Dermis blood vessel endothelial cell (primary cell): ENCODE measurements at regions not wholly inside any gene's neighbourhood (a gene's known extent, or its start where the extent isn't known, plus 50 kb on each side); places are given as distances from the start of the nearest gene placed in this dataset.

ENCODE experiments used
- DNase-seq: peaks from one replicate; pipeline ENCODE4 v3.0.0; 2010

DNA sequence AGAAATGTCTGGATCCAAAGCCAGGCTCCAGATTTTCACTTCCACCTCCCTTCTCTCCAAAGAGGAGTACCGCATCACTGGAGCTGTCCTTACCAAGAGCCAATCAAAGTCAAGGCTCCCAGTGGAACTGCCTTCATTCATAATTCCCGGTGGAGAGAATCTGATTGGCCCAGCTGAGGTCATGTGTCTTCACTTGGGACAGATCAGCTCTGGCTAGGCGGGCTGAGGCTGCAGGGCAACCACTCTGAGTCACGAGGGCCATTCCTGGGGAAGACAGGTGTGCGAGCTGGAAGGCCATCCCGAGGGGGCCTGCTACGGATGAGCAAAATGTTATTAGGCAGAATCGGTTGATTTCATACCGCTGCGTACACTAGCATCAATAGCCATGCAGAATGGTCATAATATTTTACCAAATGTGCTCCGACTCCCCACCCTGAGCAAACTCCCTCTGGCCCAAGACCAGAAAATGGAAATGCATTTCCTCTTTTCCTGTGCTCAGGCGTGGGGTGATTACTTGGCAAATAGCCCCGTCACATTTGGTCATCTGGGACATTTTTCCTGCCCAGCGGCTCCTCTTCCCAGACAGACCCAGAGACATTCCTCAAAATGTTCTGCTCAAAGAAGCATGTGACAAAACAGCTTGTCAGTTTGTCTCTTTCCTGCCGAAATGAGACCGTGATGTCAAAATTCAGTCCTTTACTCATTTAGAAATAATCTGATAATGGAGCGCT is 111.1 kb downstream of the AIPL1 start:
- peak; percentile 76 for DNase-seq

DNA sequence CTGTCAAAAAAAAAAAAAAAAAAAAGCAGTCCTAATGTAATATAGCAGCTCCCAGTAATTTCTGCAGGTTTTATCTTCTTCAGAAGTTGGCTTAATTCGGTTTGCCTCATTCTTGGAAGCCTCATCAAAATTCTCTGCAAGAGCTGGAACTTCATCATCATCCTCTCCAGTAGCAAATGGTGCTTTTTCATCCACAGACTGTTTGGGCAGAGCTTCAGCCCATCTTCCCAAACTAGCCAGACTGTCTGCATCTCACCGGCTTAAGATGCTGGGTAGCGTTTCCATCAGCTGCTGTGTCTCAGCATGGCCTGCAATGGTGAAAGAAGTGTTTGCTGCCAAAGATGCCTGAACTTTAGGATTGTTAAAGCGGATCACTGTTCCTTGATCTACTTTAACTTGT is 112.6 kb downstream of the AIPL1 start:
- DNase-seq = no peak

DNA sequence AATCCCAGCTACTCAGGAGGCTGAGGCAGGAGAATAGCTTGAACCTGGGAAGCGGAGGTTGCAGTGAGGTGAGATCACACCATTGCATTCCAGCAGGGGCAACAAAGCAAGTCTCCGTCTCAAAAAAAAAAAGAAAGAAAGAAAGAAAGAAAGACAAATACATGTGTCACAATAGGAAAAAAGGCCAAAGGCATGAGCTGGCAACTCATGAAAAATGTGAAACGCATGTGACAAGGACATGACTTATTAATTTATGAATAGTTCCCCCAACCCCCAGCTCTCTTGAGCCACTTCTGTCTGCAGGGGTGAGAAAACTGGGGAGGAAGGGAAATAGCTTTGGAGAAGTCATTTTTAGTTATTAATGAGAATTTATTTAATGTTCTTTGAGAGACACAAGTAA is 120.6 kb downstream of the AIPL1 start:
- no peak for DNase-seq

GRCh38 chr17:6313835-6314234 is 121.1 kb downstream of the AIPL1 start:
- no peak for DNase-seq

DNA sequence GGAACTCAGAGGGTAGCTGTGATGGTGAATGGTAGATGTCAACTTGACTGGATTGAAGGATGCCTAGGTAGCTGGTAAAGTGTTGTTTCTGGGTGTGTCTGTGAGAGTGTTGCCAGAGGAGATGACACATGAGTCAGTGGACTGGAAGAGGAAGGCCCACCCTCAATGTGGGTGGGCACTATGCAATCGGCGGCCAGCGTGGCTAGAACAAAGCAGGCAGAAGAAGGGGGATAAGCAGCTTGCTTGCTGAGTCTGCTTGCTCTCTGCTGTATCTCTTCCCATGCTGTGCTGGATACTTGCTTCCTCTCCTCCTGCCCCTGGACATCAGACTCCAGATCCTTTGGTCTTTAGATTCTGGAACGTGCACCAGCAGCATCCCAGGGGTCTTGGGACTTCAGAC is 128.1 kb downstream of the AIPL1 start:
- no peak for DNase-seq

DNA sequence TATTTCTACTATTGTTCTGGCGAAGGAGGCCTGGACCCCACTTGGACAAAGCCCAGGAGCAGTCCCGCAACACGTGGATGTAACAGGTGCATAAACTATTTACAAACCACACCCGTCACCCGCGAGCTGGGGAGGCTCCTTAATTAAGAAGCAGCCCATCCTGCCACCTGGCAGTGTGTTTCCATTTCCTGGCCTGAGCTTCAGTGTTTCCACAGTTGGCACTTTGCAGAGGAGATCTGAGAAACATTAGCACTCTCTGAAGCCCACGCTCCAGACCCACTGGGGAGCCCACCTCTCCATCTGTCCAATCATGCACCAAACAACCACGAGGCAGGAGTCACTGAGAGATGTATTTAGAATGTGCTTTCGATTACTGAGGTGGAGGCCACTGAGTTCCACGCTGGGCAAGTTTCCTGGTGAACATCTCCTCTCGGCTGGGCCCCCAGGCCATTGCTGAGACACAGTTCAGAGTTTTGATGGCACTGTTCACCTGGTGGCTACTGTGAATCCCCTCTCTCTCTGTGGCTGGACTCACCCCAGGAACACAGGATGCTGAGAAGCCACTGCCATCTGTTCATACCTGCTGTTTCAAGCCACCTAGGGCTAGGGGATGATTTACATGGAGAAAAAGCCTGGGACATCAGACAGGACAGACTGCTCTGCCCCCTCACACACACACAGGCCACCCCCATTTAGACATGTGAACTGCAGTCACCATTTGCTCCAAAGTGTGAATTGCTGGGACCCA is 129.1 kb downstream of the AIPL1 start:
- DNase-seq = no peak

- DNase-seq = no peak
Observed at GRCh38 chr17:6304894-6305612, 129.9 kb downstream of the AIPL1 start.

- peak; percentile 60 for DNase-seq
Observed at GRCh38 chr17:6303664-6304063, 131.3 kb downstream of the AIPL1 start.

DNA sequence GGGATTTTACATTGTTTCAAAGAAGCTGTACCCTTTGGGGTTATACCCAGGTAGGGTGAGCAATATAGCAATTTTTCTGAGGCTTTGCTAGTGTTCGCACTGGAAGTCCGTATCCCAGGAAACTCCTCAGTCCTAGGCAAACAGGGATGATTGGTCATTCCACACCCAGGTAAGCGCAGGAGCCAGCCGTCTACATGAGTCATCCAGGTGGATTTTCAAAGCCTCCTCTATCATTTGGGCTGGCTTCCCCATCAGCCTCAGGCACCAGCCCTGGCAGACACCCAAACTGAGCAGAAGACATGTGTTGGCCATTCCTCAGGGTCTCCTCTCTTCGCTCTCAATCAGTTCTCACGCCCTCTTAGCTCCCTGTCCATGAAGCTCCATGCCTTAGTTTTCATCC is 135.6 kb downstream of the AIPL1 start:
- DNase-seq = no peak

- no peak for DNase-seq
Observed at GRCh38 chr17:6297960-6298359, 137.0 kb downstream of the AIPL1 start.

- DNase-seq = no peak
Observed at GRCh38 chr17:6297119-6297518, 137.8 kb downstream of the AIPL1 start.

DNA sequence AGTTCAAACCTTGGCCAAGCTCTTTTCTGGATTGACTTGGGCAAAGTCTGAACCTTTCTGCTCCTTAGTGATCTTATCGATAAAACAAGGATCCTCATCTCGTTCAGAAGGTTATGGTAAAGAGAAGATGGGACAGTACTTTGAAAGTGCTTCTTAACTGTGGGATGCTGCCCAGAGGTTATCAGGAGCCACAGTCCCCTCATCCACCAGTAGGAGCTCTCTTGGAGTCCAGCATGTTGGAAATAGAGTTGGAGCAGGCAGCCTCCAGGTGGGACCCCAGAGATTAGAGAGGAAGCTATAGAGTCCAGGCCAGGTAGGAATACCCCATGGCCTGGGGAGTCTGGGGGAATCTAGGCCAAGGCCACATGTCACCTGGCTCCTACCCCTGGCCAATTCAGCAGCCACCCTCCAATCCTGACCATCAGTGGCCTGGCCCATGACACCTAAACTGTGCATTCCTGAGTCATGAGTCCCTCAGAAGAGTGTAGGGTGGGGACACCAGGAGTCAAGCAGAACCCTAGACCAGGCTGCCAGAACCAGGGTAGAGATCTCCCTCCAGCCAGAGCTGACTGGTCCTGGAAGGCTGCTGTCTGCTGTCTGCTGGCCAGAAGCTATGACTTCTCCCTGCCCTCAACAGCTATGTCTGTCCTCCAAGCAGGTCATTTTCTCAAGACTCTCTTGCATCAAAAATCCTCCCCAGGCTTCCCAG is 144.3 kb downstream of the AIPL1 start:
- DNase-seq = no peak

DNA sequence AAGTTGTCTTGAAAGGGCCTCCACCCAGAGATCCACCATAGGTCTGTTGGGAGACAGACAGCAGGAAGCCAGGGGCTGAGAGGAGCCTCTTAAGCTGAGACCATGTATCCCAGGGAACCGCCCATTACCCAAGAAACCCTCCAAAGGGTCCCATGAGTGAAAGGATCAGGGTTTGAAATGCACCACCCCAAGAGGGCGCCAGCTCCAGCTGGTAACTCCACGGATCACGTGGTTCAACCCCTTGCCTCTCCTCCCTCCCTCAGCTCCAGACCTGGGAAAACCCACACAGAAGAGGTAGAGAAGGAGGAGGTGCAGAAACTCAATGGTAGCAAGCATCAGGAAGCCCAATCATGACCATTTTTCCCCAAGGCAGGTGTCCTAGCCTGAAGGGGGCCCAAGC is 148.7 kb downstream of the AIPL1 start:
- peak; percentile 6 for DNase-seq

DNA sequence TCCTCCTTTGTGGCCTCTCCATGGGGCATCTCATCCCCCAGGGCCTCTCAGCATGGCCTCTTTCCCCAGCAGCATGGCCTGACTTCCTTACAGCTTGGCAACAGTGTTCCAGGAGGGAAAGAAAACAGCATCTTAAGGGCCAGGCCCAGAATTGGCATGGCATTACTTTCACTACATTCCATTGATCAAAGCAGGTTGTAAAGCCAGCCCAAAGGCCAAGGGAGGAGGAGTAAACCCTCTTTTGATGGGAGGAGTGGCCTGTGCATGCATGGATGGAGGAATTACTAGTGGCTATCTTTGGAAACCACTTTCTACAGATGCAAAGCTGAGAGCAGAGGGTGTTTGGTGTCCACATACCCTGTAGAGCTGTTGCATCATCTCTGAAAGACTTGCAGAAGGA is 149.4 kb downstream of the AIPL1 start:
- no peak for DNase-seq

- DNase-seq = peak; percentile 34
Observed at GRCh38 chr17:6279659-6280058, 155.3 kb downstream of the AIPL1 start.

DNA sequence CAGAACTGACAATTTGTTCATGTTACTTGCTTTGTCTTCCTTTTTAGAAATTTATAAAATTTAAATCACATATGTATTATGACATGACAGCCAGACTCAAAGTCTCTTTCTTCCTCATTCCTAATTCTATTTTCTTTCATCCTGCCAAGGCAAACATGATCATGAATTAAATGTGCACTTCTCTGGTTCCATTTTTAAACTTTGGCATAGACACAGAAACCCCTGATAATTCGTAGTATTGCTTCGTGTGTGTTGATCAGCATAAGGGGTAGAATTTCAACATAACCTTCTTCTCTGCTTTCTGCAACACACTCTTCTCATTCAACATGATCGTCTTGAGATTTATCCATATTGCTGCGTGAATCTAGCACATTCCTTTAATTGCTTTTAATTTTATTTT is 156.5 kb downstream of the AIPL1 start:
- no peak for DNase-seq

DNA sequence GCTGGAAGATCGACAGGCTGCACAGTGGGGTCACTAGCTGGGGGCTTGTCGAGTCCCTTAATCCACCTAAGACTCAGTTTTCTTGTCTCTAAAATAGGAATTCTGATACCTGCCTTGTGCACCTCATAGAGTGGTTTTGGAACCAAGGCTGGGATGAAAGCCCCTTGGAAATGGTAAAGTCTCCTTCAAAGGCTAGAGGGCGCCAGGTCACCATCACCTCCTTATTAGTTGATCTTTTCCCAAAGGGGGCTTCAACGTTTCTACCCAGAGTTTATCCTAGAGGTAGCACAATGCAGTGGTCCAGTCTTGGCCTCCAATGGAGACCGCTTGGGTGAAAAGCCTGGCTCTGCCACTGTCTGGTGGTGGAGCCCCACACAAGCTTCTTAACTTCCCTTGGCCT is 158.2 kb downstream of the AIPL1 start:
- peak; percentile 10 for DNase-seq

- no peak for DNase-seq
Observed at GRCh38 chr17:6274310-6274709, 160.6 kb downstream of the AIPL1 start.

GRCh38 chr17:6269478-6269877 is 165.4 kb downstream of the AIPL1 start:
- peak; percentile 75 for DNase-seq

DNA sequence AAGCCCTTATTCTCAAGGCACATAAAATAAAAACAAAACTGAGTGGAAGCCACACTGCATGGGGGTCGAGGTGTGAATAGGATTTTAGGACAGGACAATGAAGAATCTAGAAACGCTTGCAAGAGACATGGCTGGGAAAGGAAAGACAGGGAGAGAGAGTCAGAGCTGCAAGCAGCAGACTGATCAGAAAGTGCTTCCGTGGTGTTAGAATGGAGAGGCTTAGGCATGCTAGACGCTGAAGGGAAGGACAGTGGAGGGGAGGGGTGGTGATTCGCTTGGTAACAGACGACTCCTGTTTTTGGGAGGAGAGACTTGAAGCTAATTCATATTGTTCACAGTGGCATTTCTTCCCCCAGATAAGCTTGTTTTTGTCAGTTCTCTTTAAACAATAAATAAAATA is 173.5 kb downstream of the AIPL1 start:
- DNase-seq = no peak

DNA sequence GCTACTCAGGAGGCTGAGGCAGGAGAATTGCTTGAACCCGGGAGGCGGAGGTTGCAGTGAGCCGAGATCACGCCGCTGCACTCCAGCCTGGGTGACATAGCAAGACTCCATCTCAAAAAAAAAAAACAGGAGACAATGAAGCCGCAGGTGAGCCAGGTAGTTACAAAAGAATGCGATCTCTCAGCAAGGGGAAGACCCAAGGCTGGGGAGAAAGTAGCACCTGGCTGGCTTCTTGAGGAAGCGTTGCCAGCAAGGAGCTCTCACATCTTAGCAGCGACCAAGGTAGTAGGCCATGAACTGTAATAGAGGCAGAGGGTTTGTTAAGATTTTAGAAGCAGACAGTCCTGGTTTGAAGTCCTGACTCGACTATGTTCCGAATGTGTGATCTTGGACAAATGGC is 175.0 kb downstream of the AIPL1 start:
- no peak for DNase-seq

- peak; percentile 85 for DNase-seq
Observed at GRCh38 chr17:6257336-6257735, 177.6 kb downstream of the AIPL1 start.

- no peak for DNase-seq
Observed at GRCh38 chr17:6255322-6255721, 179.6 kb downstream of the AIPL1 start.
